Large intestine (tissue), 3 donors: ENCODE measurements at regions not wholly inside any gene's neighbourhood (a gene's known extent, or its start where the extent isn't known, plus 50 kb on each side); places are given as distances from the start of the nearest gene placed in this dataset.

Experiments
- DNase-seq, 2 donors: peaks; one replicate each; pipeline versions ENCODE4 v3.0.0 to v3.0.0-alpha.2; 2013
- H3K27ac ChIP-seq: one replicate; pipeline ENCODE4 v1.5.1; 2013; ENCODE audit warnings: low read length
- H3K27me3 ChIP-seq: 2 replicates; pipeline ENCODE4 v1.6.1; 2013; ENCODE audit warnings: low read length; ENCODE audit not compliant: control insufficient read depth, insufficient read depth
- H3K36me3 ChIP-seq: 2 replicates; pipeline ENCODE4 v1.6.1; 2013; ENCODE audit warnings: low read length; ENCODE audit not compliant: control insufficient read depth, insufficient read depth
- H3K4me1 ChIP-seq: one replicate; pipeline ENCODE4 v1.6.1; 2013; ENCODE audit warnings: low read length; ENCODE audit not compliant: control insufficient read depth, insufficient read depth
- H3K4me3 ChIP-seq: one replicate; pipeline ENCODE4 v1.5.1; 2013; ENCODE audit warnings: low read length
- H3K9me3 ChIP-seq: one replicate; pipeline ENCODE4 v1.6.1; 2013; ENCODE audit warnings: mild to moderate bottlenecking, low read depth, low read length, moderate library complexity; ENCODE audit not compliant: control insufficient read depth
- WGBS: methylation state at CpG from one replicate; pipeline ENCODE4 v1.1.5; 2013; ENCODE audit warnings: low lambda C conversion rate; ENCODE audit not compliant: insufficient coverage; 5-methylcytosine and 5-hydroxymethylcytosine counted together

GRCh38 chr1:36559061-36559460 lies 76.3 kb upstream of the CSF3R start:
- Histone ChIP-seq H3K27ac (no peak overlapping the region), H3K36me3 (no peaks in the 10 kb centered on the region), H3K4me1 (no peaks in the 10 kb centered on the region), H3K4me3 (no peak overlapping the region), H3K9me3 (no peaks in the 10 kb centered on the region), H3K27me3 (peaks cover 7% of the 10 kb centered on the region)
- DNase-seq, result no peak
- WGBS, result 80% methylated on average over 1 of the region's 8 CpGs

DNA sequence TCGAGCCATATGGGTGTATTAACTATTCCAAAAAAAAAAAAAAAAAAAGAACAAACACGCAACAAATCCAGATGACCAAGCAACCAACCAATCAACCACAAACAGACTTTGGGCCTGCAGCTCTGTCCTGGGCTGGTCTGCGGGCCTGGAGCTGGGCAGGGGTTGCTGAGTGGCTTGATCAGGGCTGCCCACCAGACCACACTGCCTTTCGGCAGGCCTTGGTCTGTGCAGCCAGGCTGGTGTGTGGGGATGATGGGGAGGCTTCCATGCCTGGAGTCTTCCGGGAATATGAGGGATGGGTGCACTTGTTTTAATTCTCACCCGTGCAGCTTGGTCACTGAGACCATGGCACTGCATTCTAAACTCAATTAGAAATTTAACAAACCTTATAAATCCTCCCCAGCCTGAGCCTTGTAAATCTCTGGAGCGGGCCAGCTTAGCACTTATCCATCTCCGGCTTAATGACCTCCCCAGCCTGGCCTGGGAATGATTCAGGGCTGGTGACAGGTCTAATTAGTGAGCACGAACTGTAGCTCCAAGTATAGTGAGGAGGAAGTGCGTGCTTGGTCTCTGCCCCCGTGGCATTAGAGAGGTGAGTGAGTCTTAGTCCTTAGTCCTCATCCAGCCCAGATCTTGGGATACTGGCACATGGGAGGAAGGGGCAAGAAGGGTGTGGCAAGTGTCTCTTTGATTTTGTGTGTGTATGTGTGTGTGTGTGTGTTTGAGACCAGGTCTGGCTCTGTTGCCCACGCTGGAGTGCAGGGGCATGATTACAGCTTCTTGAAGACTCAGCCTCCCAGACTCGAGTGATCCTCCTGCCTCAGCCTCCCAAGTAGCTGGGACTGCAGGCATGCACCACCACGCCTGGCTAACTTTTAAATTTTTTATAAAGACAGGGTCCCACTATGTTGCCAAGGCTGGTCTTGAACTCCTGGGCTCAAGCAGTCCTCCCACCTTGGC lies 74.6 kb upstream of the CSF3R start:
- no peak for DNase-seq
- Histone ChIP-seq H3K27me3 (peaks cover 21% of the 10 kb centered on the region), H3K36me3 (no peaks in the 10 kb centered on the region), H3K27ac (no peak overlapping the region), H3K4me3 (no peak overlapping the region), H3K9me3 (no peaks in the 10 kb centered on the region), H3K4me1 (no peaks in the 10 kb centered on the region)
- WGBS, result no CpG with 5 or more reads among the region's 14 CpGs

- H3K27me3 ChIP-seq, result peaks cover 26% of the 10 kb centered on the region
- DNase-seq, result no peak
- WGBS, result no CpG with 5 or more reads among the region's 5 CpGs
- no peaks in the 10 kb centered on the region for H3K9me3 ChIP-seq
- no peaks in the 10 kb centered on the region for H3K36me3 ChIP-seq
- no peak overlapping the region for H3K27ac ChIP-seq
- H3K4me1 ChIP-seq, result no peaks in the 10 kb centered on the region
- H3K4me3 ChIP-seq, result no peak overlapping the region
These were observed 72.3 kb upstream of the CSF3R start for GRCh38 chr1:36555041-36555440.

GRCh38 chr1:36554323-36554628 lies 71.6 kb upstream of the CSF3R start:
- H3K4me1 ChIP-seq, result no peaks in the 10 kb centered on the region
- no CpG with 5 or more reads among the region's 4 CpGs for WGBS
- no peak overlapping the region for H3K27ac ChIP-seq
- DNase-seq, result no peak
- H3K4me3 ChIP-seq, result no peak overlapping the region
- no peaks in the 10 kb centered on the region for H3K9me3 ChIP-seq
- peaks cover 26% of the 10 kb centered on the region for H3K27me3 ChIP-seq
- H3K36me3 ChIP-seq, result no peaks in the 10 kb centered on the region

GRCh38 chr1:36553591-36554322 lies 71.0 kb upstream of the CSF3R start:
- no peak overlapping the region for H3K27ac ChIP-seq
- WGBS, result 20% methylated on average over 1 of the region's 20 CpGs
- H3K4me3 ChIP-seq, result no peak overlapping the region
- H3K4me1 ChIP-seq, result no peaks in the 10 kb centered on the region
- peaks cover 26% of the 10 kb centered on the region for H3K27me3 ChIP-seq
- DNase-seq, result peak; percentile 17 to 23
- no peaks in the 10 kb centered on the region for H3K36me3 ChIP-seq
- no peaks in the 10 kb centered on the region for H3K9me3 ChIP-seq

DNA sequence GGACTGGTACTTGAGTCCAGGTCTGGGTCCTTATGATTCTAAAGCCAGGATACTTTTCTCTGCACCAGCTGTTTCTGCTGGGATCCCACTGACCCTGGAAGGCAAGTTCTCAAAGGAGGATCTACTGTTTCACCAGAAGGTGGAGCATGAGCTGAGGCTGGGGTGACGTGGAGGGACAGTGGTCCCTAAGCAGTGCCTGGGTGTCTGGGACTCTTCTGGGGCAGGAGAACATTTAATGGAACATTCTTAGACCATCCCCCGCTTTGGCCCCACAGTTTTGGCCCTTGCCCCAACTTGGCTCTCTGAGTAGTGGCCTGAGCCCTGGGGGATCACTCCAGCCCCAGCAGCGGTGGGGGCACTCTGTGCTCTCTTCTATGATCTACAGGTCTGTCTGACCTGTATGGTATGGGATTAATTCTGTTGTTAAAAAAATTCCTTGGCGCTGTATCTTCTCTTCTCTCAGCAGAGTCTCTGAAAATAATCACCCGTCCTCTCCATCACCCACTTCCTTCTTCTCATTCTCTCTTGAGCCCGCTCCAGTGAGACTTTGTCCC lies 60.3 kb upstream of the CSF3R start:
- WGBS, result 80% methylated on average over 2 of the region's 6 CpGs
- Histone ChIP-seq H3K36me3 (no peaks in the 10 kb centered on the region), H3K4me1 (no peaks in the 10 kb centered on the region), H3K9me3 (no peaks in the 10 kb centered on the region), H3K4me3 (no peak overlapping the region), H3K27ac (no peak overlapping the region), H3K27me3 (peaks cover 7% of the 10 kb centered on the region)
- no peak for DNase-seq

- Histone ChIP-seq H3K4me3 (no peak overlapping the region), H3K9me3 (no peaks in the 10 kb centered on the region), H3K27ac (no peak overlapping the region), H3K36me3 (no peaks in the 10 kb centered on the region), H3K4me1 (no peaks in the 10 kb centered on the region), H3K27me3 (peaks cover 3% of the 10 kb centered on the region)
- WGBS, result 62% methylated on average over 3 of the region's 13 CpGs
- no peak for DNase-seq
These were observed 59.6 kb upstream of the CSF3R start for GRCh38 chr1:36542024-36542961.

DNA sequence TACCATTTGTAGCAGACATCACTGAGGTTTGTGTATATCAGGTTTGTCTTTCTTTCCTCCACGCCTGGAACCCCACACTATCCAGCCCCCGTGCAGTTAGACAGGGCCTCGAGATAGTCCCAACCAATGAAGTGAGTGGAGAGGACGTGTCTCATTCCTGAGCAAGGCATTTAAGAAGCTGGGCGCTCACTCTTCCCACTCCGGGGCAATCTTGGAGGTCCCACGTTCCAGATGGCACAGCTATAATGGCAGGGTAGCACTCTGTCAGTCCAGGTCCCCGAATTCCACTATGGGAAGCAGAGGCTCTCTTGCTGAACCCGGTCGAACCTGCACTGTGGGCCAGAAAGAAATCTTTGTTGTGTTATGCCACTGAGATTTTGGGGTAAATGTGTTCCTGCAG lies 57.3 kb upstream of the CSF3R start:
- WGBS, result no CpG with 5 or more reads among the region's 10 CpGs
- Histone ChIP-seq H3K4me1 (no peaks in the 10 kb centered on the region), H3K27ac (no peak overlapping the region), H3K36me3 (no peaks in the 10 kb centered on the region), H3K9me3 (no peaks in the 10 kb centered on the region), H3K27me3 (peaks cover 3% of the 10 kb centered on the region), H3K4me3 (no peak overlapping the region)
- DNase-seq, result no peak

DNA sequence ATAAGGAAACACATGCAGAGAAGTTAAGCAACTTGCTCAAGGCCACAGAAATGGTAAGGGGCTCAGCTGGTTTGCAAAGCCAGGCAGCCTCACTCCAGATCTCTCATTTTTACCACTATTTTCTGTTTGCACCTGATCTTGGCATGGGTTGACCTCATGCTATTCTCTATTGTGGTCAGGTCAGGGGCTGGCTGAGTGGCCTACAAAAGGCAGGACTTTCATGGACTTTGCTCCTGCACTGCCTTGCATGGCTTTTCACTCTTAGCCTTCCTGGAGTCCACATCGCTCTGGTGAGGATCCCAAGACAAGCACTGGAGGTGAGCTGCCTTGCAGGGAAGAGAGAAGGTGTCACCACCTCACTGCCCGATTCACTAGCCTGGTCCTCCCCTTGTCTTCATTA lies 56.8 kb upstream of the CSF3R start:
- no peaks in the 10 kb centered on the region for H3K4me1 ChIP-seq
- no peaks in the 10 kb centered on the region for H3K36me3 ChIP-seq
- peaks cover 3% of the 10 kb centered on the region for H3K27me3 ChIP-seq
- no peak overlapping the region for H3K27ac ChIP-seq
- no peaks in the 10 kb centered on the region for H3K9me3 ChIP-seq
- WGBS, result no CpG with 5 or more reads among the region's 2 CpGs
- H3K4me3 ChIP-seq, result no peak overlapping the region
- DNase-seq, result peak in 1 of 2 donors; percentile 20

- Histone ChIP-seq H3K36me3 (no peaks in the 10 kb centered on the region), H3K4me1 (no peaks in the 10 kb centered on the region), H3K4me3 (no peak overlapping the region), H3K27ac (no peak overlapping the region), H3K27me3 (peaks cover 3% of the 10 kb centered on the region), H3K9me3 (no peaks in the 10 kb centered on the region)
- 100% methylated on average over 1 of the region's 4 CpGs for WGBS
- DNase-seq, result no peak
These were observed 55.3 kb upstream of the CSF3R start for GRCh38 chr1:36537991-36538390.
